Keratinocyte (primary cell): ENCODE measurements at regions not wholly inside any gene's neighbourhood (a gene's known extent, or its start where the extent isn't known, plus 50 kb on each side); places are given as distances from the start of the nearest gene placed in this dataset.

Source experiments
- DNase-seq: peaks from one replicate; pipeline ENCODE4 v3.0.0-alpha.2; 2011; ENCODE audit warnings: low read depth, missing footprints, low spot score
- FAIRE-seq: peaks from 2 replicates; lab custom pipeline; 2011; peaks lifted over from hg19 to GRCh38; lab: Jason Lieb, UNC
- H2AFZ ChIP-seq: 2 replicates; pipeline ENCODE4 v1.6.0; 2012; ENCODE audit warnings: low read length, control low read depth, inconsistent platforms; ENCODE audit not compliant: control insufficient read depth
- H3K27ac ChIP-seq: 2 replicates; pipeline ENCODE4 v1.5.1; 2011; ENCODE audit warnings: low read length; ENCODE audit not compliant: control insufficient read depth, insufficient read depth
- H3K27me3 ChIP-seq: 3 replicates; pipeline ENCODE4 v1.6.0; 2011; ENCODE audit warnings: low read length; ENCODE audit not compliant: control insufficient read depth, insufficient read depth; ENCODE audit errors: extremely low read depth
- H3K36me3 ChIP-seq, 2 experiments: 2 replicates in 1 of 2; 3 replicates in 1 of 2; pipeline ENCODE4 v1.5.1; 2011; ENCODE audit warnings: low read length in 2 of 2, mild to moderate bottlenecking in 1 of 2; ENCODE audit not compliant: control insufficient read depth in 2 of 2, insufficient read depth in 2 of 2; ENCODE audit errors: extremely low read depth in 1 of 2
- H3K4me1 ChIP-seq: 3 replicates; pipeline ENCODE4 v1.5.1; 2011; ENCODE audit warnings: low read length; ENCODE audit not compliant: control insufficient read depth, insufficient read depth; ENCODE audit errors: extremely low read depth
- H3K4me2 ChIP-seq: 3 replicates; pipeline ENCODE4 v1.6.0; 2011; ENCODE audit warnings: low read depth, low read length; ENCODE audit not compliant: control insufficient read depth, insufficient read depth; ENCODE audit errors: extremely low read depth
- H3K4me3 ChIP-seq, 3 experiments: fragments of 200-600 bp in 1 of 3; sonication (generic) in 1 of 3; 2 replicates in 2 of 3; 3 replicates in 1 of 3; pipeline ENCODE4 v1.5.1; 2011 to 2016; ENCODE audit warnings: low read length in 3 of 3, mild to moderate bottlenecking in 3 of 3, control low read depth in 2 of 3, inconsistent platforms in 1 of 3, low read depth in 1 of 3, mixed read lengths in 1 of 3, mixed run types in 1 of 3, moderate library complexity in 1 of 3; ENCODE audit not compliant: control insufficient read depth in 2 of 3, insufficient read depth in 2 of 3; ENCODE audit errors: extremely low read depth in 1 of 3
- H3K79me2 ChIP-seq: 2 replicates; pipeline ENCODE4 v1.6.0; 2012; ENCODE audit warnings: low read length; ENCODE audit not compliant: control insufficient read depth, insufficient read depth
- H3K9ac ChIP-seq: 3 replicates; pipeline ENCODE4 v1.6.0; 2011; ENCODE audit warnings: low read length; ENCODE audit not compliant: control insufficient read depth, insufficient read depth; ENCODE audit errors: extremely low read depth
- H3K9me1 ChIP-seq: 3 replicates; pipeline ENCODE4 v1.6.0; 2011; ENCODE audit warnings: low read length; ENCODE audit not compliant: control insufficient read depth, insufficient read depth; ENCODE audit errors: extremely low read depth
- H3K9me3 ChIP-seq: 2 replicates; pipeline ENCODE4 v1.5.1; 2012; ENCODE audit warnings: low read depth, low read length; ENCODE audit not compliant: control insufficient read depth
- H4K20me1 ChIP-seq: 3 replicates; pipeline ENCODE4 v1.6.0; 2011; ENCODE audit warnings: low read length; ENCODE audit not compliant: control insufficient read depth, insufficient read depth; ENCODE audit errors: extremely low read depth
- CTCF ChIP-seq, 3 experiments: IDR thresholded peaks in 1 of 3; conservative IDR thresholded peaks in 1 of 3; optimal IDR thresholded peaks in 1 of 3; 2 replicates in 2 of 3; 3 replicates in 1 of 3; pipeline versions ENCODE3 to v1.5.1; 2011; ENCODE audit warnings: low read length in 3 of 3, mild to moderate bottlenecking in 3 of 3, moderate library complexity in 2 of 3, control low read depth in 1 of 3, inconsistent platforms in 1 of 3; ENCODE audit not compliant: insufficient read depth in 2 of 3; ENCODE audit errors: extremely low read depth in 1 of 3
- EZH2 ChIP-seq: IDR thresholded peaks from one replicate; pipeline ENCODE4 v1.6.1; 2012; ENCODE audit warnings: inconsistent platforms, mild to moderate bottlenecking, low read length, moderate library complexity
- dilution Hi-C: fragments of 300-500 bp; cut with MboI; formaldehyde crosslinking; loops from one replicate; pipeline ENCODE4 v1.7.0; 2020; ENCODE audit warnings: low sequenced_read_pairs; ENCODE audit not compliant: extremely low pct_ligation_motif_present

GRCh38 chr12:65740873-65741600, 83.2 kb upstream of the HMGA2 start:
- Histone ChIP-seq H2AFZ (peak overlapping the region; percentile 91), H3K4me2 (peak overlapping the region; percentile 94), H3K36me3 (no peaks in the 10 kb centered on the region), H3K9me3 (no peaks in the 10 kb centered on the region), H4K20me1 (no peaks in the 10 kb centered on the region), H3K9ac (peak overlapping the region; percentile 75), H3K9me1 (no peaks in the 10 kb centered on the region), H3K27ac (peak overlapping the region; percentile 60), H3K79me2 (no peaks in the 10 kb centered on the region), H3K4me3 (peak overlapping the region; percentile 71 to 76 (median 74)), H3K27me3 (no peaks in the 10 kb centered on the region), H3K4me1 (peaks cover 15% of the 10 kb centered on the region)
- TF ChIP-seq EZH2: no peak
- no peak for TF ChIP-seq CTCF (optimal IDR thresholded peaks at IDR 0.05 in 1 of 3, IDR thresholded peaks at IDR 0.05 in 1 of 3, conservative IDR thresholded peaks at IDR 0.05 in 1 of 3; ENCODE audit: extremely low read depth in 1 of 3, insufficient read depth in 2 of 3, low read length in 3 of 3)
- dilution Hi-C loops: no loop called here
- FAIRE-seq (no peak), DNase-seq (no peak)

GRCh38 chr12:65741656-65742017, 82.6 kb upstream of the HMGA2 start:
- no peaks in the 10 kb centered on the region for H4K20me1 ChIP-seq
- H3K27me3 ChIP-seq: no peaks in the 10 kb centered on the region
- H3K9me3 ChIP-seq: no peaks in the 10 kb centered on the region
- no peaks in the 10 kb centered on the region for H3K9me1 ChIP-seq
- no peaks in the 10 kb centered on the region for H3K79me2 ChIP-seq
- no peak for FAIRE-seq
- no peak for TF ChIP-seq CTCF (optimal IDR thresholded peaks at IDR 0.05 in 1 of 3, IDR thresholded peaks at IDR 0.05 in 1 of 3, conservative IDR thresholded peaks at IDR 0.05 in 1 of 3; ENCODE audit: extremely low read depth in 1 of 3, insufficient read depth in 2 of 3, low read length in 3 of 3)
- no peak for TF ChIP-seq EZH2
- H3K9ac ChIP-seq: peak overlapping the region; percentile 80
- H3K4me1 ChIP-seq: peaks cover 15% of the 10 kb centered on the region
- H3K36me3 ChIP-seq: no peaks in the 10 kb centered on the region
- dilution Hi-C loops: no loop called here
- no peak for DNase-seq
- peak overlapping the region; percentile 83 for H3K4me2 ChIP-seq
- peak overlapping the region; percentile 70 to 77 (median 71) for H3K4me3 ChIP-seq
- peak overlapping the region; percentile 81 for H2AFZ ChIP-seq
- peak overlapping the region; percentile 54 for H3K27ac ChIP-seq
